ENCODE measurements at regions not wholly inside any gene's neighbourhood (a gene's known extent, or its start where the extent isn't known, plus 50 kb on each side); places are given as distances from the start of the nearest gene placed in this dataset.

DNA sequence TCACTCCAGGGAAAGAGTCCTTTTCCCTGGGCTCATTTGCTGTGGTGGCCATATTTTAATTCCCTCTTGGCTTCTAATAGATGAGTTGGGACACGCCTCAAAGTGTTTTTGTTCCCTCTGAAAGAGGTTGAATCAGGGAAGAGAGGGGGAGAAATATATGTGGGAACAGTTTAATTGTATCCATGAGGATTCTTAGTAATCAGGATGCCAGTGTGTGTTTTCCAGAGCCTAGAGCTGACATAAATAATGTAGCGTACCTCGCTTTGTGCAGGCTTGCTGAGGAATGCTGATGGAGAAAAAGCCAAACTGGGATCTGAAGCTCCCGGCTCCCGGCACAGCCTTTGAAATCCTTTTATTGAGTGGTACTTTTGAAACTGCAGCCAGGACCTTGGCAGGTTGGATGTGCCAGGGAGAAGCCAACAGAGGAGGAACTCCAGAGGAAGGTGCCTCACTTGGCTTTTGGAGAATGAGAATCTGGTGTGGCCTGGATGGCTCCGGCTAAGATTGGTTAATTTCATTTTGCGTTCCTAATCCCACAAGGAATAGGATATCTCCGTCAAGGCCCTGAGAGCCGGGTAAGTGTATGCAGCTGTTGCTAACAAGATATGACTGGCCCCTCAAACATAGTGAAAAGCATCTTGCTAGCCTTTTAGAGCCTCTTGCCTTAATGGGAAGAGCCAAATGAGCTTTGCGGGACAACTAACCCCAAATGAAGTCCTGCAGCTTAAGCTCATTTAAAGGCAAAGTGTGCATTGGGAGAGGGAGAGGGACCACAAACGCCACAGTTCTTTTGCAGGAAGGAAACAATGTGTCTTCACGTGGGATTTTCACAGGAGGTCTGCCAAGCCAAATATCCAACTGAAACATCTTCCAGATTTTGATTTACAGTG, 471.1 kb upstream of the WWC1 start:
- no peak for DNase-seq (ENCODE audit: low read depth)
- TF ChIP-seq CTCF (IDR thresholded peaks at IDR 0.05; ENCODE audit: insufficient read depth, low read length) = no peak
- no peak overlapping the region for H3K4me3 ChIP-seq (ENCODE audit: low read depth, low read length)

- no peak for DNase-seq (ENCODE audit: low read depth)
- TF ChIP-seq CTCF (IDR thresholded peaks at IDR 0.05; ENCODE audit: insufficient read depth, low read length) = no peak
- H3K4me3 ChIP-seq (ENCODE audit: low read depth, low read length) = no peak overlapping the region
Measured at GRCh38 chr5:167821151-167821550, 470.3 kb upstream of the WWC1 start.

DNA sequence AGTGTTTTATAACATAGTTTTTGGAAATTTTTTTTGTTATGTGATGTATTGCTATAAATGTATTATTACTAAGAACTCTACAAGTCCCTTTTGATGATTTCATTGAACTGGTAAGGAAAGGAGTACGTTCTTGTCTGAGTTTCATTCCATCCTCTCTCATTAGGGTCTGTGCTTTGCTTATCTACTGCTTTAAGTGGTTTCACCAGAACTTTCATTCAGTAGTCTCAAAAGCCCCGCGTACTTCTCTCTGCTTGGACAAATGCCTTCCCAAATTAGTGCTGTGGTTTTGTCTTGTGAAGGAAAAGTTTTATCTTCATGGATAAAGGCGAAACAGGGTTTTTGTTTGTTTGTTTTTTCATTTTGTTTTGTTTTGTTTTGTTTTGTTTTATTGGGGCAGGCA, 469.8 kb upstream of the WWC1 start:
- no peak overlapping the region for H3K4me3 ChIP-seq (ENCODE audit: low read depth, low read length)
- DNase-seq (ENCODE audit: low read depth) = no peak
- no peak for TF ChIP-seq CTCF (IDR thresholded peaks at IDR 0.05; ENCODE audit: insufficient read depth, low read length)

- H3K4me3 ChIP-seq (ENCODE audit: low read depth, low read length) = no peak overlapping the region
- no peak for TF ChIP-seq CTCF (IDR thresholded peaks at IDR 0.05; ENCODE audit: insufficient read depth, low read length)
- no peak for DNase-seq (ENCODE audit: low read depth)
Measured at GRCh38 chr5:167822241-167822640, 469.2 kb upstream of the WWC1 start.

DNA sequence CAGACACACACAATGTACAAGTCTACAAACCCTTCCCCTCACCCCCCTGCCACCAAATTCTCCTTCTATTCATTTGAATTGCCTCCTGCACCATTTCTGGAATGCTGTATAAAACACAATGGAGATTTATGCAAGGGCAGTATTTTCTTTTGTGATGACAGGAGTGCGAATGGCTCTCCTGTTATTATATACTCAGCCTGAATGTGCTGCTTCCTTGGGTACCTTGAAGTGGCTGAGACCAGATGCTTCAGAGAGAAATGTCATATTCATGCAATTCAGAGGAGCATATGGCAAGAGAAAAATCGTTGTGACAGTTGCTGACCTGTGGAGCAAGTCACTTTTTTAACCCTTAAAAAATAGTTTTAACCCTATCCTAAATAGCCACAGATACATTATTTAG, 468.0 kb upstream of the WWC1 start:
- H3K4me3 ChIP-seq (ENCODE audit: low read depth, low read length) = no peak overlapping the region
- DNase-seq (ENCODE audit: low read depth) = no peak
- no peak for TF ChIP-seq CTCF (IDR thresholded peaks at IDR 0.05; ENCODE audit: insufficient read depth, low read length)

- TF ChIP-seq CTCF (IDR thresholded peaks at IDR 0.05; ENCODE audit: insufficient read depth, low read length) = no peak
- H3K4me3 ChIP-seq (ENCODE audit: low read depth, low read length) = no peak overlapping the region
- no peak for DNase-seq (ENCODE audit: low read depth)
Measured at GRCh38 chr5:167827766-167828165, 463.7 kb upstream of the WWC1 start.
